OCI-LY3 (cell line): ENCODE measurements at regions not wholly inside any gene's neighbourhood (a gene's known extent, or its start where the extent isn't known, plus 50 kb on each side); places are given as distances from the start of the nearest gene placed in this dataset.

ENCODE experiments used
- EZH2phosphoT487 ChIP-seq: fragments of 200-600 bp; shearing (Covaris generic); IDR thresholded peaks from 2 replicates; pipeline ENCODE4 v1.6.1; 2018; ENCODE audit warnings: antibody characterized with exemption, mixed run types, low read depth
- TF ChIP-seq, protein P1 (sequence below): fragments of 200-600, 300-600 bp; sonication (generic); IDR thresholded peaks from 2 replicates; pipeline ENCODE4 v1.5.1; 2014; ENCODE audit warnings: antibody characterized with exemption, low read length, low read depth

DNA sequence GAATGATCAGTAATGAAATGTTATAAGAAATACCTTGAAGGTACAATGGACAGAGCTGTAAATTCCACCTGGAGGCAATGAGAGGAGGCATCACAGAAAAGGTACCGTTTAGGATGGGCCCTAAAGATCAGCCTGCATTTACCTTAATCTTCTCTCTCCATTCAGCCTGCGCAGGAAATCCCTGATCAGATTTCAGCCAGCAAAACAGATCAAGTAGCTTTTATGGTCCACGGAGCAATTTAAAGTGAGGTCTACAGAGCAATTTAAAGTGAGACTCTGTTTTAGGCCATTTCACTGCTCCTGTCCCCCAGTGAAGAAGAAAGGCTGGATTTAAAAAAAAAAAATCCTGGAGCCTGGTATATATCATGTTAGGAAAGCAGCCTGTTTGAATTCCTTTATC lies 195.1 kb upstream of the VCX start:
- TF ChIP-seq, protein P1, sequence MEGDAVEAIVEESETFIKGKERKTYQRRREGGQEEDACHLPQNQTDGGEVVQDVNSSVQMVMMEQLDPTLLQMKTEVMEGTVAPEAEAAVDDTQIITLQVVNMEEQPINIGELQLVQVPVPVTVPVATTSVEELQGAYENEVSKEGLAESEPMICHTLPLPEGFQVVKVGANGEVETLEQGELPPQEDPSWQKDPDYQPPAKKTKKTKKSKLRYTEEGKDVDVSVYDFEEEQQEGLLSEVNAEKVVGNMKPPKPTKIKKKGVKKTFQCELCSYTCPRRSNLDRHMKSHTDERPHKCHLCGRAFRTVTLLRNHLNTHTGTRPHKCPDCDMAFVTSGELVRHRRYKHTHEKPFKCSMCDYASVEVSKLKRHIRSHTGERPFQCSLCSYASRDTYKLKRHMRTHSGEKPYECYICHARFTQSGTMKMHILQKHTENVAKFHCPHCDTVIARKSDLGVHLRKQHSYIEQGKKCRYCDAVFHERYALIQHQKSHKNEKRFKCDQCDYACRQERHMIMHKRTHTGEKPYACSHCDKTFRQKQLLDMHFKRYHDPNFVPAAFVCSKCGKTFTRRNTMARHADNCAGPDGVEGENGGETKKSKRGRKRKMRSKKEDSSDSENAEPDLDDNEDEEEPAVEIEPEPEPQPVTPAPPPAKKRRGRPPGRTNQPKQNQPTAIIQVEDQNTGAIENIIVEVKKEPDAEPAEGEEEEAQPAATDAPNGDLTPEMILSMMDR: no peak
- no peak for TF ChIP-seq EZH2phosphoT487
